ENCODE measurements at regions not wholly inside any gene's neighbourhood (a gene's known extent, or its start where the extent isn't known, plus 50 kb on each side); places are given as distances from the start of the nearest gene placed in this dataset.

DNA sequence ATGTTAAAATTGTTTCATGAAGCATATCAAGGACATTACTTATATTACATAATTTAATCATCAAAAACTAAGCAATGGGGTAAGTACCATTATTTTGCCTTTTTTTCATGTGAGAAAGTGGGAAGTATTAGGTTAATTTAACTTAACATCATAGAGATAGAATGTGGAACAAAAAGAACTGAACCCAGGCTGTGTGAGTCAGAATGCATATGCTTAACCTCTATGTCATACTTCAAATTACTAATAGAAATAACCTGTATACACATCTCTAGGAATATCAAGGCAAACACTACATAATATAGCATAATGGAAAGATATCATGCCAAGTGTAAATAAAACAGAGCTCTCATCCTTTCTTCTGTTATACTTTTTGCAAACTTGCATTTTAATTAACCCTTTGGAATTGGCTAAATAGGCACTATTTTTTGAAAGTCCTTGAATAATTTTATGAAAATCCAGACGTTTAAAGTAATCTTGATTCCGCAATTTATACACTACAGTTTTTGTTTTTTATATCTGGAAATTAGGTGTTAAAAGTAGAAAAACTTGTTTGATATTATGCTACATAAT lies 777.7 kb downstream of the SLC6A15 start:
- no peak for TF ChIP-seq FOXP2 (optimal IDR thresholded peaks at IDR 0.05; ENCODE audit: borderline replicate concordance, extremely low read depth, extremely low read length, insufficient read depth)
- TF ChIP-seq, protein P1, sequence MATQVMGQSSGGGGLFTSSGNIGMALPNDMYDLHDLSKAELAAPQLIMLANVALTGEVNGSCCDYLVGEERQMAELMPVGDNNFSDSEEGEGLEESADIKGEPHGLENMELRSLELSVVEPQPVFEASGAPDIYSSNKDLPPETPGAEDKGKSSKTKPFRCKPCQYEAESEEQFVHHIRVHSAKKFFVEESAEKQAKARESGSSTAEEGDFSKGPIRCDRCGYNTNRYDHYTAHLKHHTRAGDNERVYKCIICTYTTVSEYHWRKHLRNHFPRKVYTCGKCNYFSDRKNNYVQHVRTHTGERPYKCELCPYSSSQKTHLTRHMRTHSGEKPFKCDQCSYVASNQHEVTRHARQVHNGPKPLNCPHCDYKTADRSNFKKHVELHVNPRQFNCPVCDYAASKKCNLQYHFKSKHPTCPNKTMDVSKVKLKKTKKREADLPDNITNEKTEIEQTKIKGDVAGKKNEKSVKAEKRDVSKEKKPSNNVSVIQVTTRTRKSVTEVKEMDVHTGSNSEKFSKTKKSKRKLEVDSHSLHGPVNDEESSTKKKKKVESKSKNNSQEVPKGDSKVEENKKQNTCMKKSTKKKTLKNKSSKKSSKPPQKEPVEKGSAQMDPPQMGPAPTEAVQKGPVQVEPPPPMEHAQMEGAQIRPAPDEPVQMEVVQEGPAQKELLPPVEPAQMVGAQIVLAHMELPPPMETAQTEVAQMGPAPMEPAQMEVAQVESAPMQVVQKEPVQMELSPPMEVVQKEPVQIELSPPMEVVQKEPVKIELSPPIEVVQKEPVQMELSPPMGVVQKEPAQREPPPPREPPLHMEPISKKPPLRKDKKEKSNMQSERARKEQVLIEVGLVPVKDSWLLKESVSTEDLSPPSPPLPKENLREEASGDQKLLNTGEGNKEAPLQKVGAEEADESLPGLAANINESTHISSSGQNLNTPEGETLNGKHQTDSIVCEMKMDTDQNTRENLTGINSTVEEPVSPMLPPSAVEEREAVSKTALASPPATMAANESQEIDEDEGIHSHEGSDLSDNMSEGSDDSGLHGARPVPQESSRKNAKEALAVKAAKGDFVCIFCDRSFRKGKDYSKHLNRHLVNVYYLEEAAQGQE (IDR thresholded peaks at IDR 0.05; ENCODE audit: insufficient read depth in 1 of 2, low read depth in 2 of 2, low read length in 2 of 2), result no peak
- no peak for TF ChIP-seq TAF1 (IDR thresholded peaks at IDR 0.05; ENCODE audit: borderline replicate concordance, insufficient read depth, low read length)
- no peak for TF ChIP-seq SIN3A (IDR thresholded peaks at IDR 0.05; ENCODE audit: borderline replicate concordance, insufficient read depth, low read length)
- no peak for TF ChIP-seq POLR2AphosphoS5 (IDR thresholded peaks at IDR 0.05; ENCODE audit: low read depth, low read length)

DNA sequence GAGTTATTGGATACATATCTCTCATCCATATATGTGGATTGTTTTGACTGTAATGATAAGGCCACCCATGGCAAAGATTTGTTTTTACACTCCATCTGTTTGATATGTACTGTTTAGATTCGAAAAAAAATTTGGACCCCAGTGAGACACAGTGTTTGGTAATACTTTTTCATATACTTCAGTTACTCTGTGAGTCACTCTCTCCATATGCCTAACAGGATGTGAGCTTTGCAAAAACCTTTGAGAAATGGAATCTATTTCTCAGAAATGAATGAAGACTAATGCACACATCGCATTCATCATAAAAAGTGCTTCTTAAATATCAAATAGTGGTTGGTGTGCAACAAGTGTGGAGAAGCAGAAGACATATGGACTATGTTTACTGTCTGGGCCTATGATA lies 781.5 kb downstream of the SLC6A15 start:
- no peak for TF ChIP-seq FOXP2 (optimal IDR thresholded peaks at IDR 0.05; ENCODE audit: borderline replicate concordance, extremely low read depth, extremely low read length, insufficient read depth)
- no peak for TF ChIP-seq SIN3A (IDR thresholded peaks at IDR 0.05; ENCODE audit: borderline replicate concordance, insufficient read depth, low read length)
- no peak; the same call in 1 of the 2 replicates for TF ChIP-seq TAF1 (IDR thresholded peaks at IDR 0.05; ENCODE audit: borderline replicate concordance, insufficient read depth, low read length)
- no peak for TF ChIP-seq POLR2AphosphoS5 (IDR thresholded peaks at IDR 0.05; ENCODE audit: low read depth, low read length)
- TF ChIP-seq, protein P1 (IDR thresholded peaks at IDR 0.05; ENCODE audit: insufficient read depth in 1 of 2, low read depth in 2 of 2, low read length in 2 of 2), result no peak

DNA sequence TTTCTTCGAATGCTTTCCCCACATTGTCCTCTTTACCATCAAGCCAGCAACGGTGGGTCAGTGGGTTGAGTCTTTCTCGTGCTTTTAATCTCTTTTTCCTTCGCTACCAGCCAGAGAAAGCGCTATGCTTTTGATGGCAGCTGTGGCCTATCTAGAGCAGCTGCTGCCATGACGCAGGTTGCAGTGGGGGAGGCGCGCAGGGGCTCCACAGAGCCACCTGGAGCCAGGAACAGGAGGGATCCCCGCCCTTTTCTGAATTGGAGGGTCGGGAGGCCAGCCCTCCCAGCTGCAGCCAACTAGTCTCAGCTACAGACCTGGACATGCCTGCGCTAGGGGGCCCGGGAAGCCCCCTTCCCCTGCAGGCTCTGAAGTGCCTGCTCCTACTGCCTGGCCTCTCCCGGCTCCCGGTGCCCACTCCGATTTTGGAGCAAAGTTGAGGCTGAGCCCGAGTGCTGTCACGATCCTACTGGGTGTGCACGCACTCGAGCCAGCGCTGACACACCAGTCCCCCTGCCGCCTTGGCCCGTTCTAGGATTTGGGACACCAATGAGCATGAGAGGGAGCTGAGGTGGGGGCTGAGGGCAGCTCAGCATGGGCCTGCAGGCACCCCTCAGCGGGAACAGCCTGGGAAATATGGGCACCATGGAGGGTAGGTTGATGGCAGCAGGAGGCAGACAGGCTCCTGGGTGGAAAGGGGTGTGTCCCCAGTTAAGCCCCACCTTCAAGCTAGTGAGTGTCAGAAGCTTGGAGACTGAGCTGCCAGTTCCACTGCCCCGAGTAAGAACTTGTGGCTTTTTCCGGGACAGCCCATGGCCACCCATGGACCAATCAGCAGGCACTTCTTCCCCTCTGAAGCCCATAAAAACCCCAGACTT lies 784.2 kb downstream of the SLC6A15 start:
- no peak for TF ChIP-seq POLR2AphosphoS5 (IDR thresholded peaks at IDR 0.05; ENCODE audit: low read depth, low read length)
- no peak for TF ChIP-seq TAF1 (IDR thresholded peaks at IDR 0.05; ENCODE audit: borderline replicate concordance, insufficient read depth, low read length)
- TF ChIP-seq, protein P1 (IDR thresholded peaks at IDR 0.05; ENCODE audit: insufficient read depth in 1 of 2, low read depth in 2 of 2, low read length in 2 of 2), result no peak
- TF ChIP-seq FOXP2 (optimal IDR thresholded peaks at IDR 0.05; ENCODE audit: borderline replicate concordance, extremely low read depth, extremely low read length, insufficient read depth), result no peak
- no peak for TF ChIP-seq SIN3A (IDR thresholded peaks at IDR 0.05; ENCODE audit: borderline replicate concordance, insufficient read depth, low read length)

DNA sequence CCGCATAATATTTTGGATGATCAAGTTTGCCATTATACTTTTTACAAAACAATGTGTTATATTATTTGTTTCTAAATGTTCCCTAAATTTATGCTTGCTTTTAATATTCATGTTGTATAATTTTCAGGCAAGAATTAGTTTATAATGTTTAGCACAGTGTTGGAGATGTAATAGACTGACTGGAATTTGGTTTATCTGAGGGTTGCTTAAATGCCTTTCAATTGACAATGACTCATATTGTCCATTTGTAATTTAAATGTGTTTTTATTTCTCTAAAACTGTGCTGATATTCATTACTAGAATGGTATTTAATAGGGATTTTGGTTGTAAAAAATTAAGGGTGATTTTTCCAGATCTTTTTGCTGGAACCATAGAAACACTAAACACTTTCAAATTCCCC lies 788.4 kb downstream of the SLC6A15 start:
- no peak for TF ChIP-seq FOXP2 (optimal IDR thresholded peaks at IDR 0.05; ENCODE audit: borderline replicate concordance, extremely low read depth, extremely low read length, insufficient read depth)
- TF ChIP-seq SIN3A (IDR thresholded peaks at IDR 0.05; ENCODE audit: borderline replicate concordance, insufficient read depth, low read length), result no peak
- TF ChIP-seq, protein P1 (IDR thresholded peaks at IDR 0.05; ENCODE audit: insufficient read depth in 1 of 2, low read depth in 2 of 2, low read length in 2 of 2), result no peak
- no peak for TF ChIP-seq POLR2AphosphoS5 (IDR thresholded peaks at IDR 0.05; ENCODE audit: low read depth, low read length)
- TF ChIP-seq TAF1 (IDR thresholded peaks at IDR 0.05; ENCODE audit: borderline replicate concordance, insufficient read depth, low read length), result no peak

Measured in PFSK-1 (cell line).